ENCODE measurements at regions not wholly inside any gene's neighbourhood (a gene's known extent, or its start where the extent isn't known, plus 50 kb on each side); places are given as distances from the start of the nearest gene placed in this dataset.

DNA sequence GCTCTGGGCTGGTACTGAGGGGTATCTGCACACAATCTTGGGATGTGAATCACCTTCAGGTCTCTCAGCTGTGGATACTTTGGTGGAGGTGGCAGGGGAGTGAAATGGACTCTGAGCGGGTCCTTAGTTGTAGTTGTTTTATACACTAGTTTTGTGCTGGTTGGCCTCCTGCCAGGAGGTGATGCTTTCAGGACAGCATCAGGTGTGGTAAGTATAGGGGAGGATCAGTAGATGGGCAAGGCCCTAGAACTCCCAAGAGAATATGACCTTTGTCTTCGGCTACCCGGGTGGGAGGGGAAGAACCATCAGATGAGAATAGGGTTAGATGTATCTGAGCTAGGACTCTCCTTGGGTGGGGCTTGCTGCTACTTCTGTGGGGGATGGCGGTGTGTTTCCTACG lies 2284.3 kb upstream of the PCDH20 start:
- DNase-seq = no peak

GRCh38 chr13:63696055-63696454 lies 2280.4 kb upstream of the PCDH20 start:
- no peak for DNase-seq

DNA sequence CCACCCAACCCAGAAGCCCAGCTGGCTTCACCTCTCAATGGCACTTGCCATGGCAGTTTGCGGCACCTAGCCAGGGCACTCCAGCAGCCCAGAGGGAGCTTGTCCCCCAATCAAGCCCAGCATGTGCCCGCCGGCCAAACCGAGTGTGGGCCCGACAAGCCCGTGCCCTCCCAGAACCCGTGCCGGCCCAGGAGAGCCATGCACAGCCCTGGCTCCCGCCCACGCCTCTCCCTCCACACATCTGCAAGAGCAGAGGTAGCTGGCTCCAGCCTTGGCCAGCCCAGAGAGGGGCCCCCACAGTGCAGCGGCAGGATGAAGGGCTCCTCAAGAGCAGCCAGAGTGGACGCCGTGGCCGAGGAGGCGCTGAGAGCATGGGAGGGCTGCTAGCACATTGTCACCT lies 2278.0 kb upstream of the PCDH20 start:
- DNase-seq = no peak

DNA sequence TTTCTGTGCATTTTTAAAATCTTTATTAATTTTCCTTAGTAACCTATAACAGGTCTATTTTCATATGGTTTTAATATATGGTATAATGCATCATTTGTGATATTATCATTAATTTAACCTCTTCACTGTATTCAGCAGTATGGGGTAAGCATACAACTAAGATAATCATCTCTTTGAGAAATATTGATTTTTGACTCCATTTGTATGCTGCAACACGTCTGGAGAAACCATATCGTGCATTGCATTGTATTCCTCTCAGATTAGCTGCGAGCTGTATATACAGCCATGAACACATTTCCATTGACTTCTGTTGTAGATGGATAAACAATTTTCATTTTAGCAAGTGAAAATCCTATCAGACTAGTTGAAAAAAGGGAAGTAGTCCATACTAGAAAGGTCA lies 2275.8 kb upstream of the PCDH20 start:
- DNase-seq = no peak

- DNase-seq = no peak
These were observed 2275.0 kb upstream of the PCDH20 start for GRCh38 chr13:63690672-63691071.

DNA sequence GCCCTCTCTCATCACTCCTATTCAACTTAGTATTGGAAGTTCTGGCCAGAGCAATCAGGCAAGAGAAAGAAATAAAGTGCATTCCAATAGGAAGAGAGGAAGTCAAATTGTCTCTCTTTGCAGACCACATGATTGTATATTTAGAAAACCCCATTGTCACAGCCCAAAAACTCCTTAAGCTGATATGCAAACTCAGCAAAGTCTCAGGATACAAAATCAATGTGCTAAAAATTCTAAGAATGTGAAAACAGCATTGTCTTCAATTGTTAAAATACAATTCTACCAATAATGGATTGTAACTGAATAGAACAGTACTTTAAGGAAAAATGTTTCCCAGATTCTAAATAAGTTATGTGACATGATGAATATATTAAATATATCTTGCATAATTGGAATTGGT lies 2269.2 kb upstream of the PCDH20 start:
- DNase-seq = no peak

DNA sequence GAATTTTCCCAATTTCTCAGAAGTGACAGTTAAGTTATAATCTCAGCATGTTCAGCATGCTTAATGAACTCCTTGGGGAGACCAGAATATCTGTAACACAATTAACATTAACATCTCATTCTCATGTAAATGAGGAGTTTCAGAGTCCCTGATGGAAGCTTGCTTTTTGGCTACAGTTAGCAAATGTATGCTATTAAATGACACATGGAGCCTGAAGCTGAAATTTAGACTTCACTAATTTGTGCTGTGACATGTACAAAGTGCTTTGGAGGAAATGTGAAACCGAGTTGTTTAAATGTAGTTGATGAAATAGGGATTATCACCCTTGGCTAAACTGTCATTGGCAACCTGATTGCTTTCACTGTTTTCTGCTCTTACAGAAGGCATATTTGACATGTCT lies 2265.1 kb upstream of the PCDH20 start:
- DNase-seq = no peak

DNA sequence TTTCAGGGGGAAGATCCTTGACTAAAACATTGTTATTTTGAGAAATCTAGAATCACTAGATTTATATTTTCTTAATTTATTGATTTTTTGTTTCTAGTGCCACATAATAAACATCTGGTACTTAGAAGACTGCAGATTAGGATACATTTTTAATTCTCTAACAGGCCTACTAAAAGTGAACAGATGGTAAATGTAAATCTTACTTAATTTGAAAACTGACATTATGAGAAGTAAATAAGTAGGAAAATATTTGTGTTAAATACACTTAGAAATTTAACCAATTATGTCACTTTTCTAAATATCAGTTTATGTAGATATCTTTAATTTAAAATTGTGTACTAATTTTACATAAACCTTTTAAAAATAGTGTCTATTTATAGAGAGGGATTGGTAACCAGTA lies 2255.6 kb upstream of the PCDH20 start:
- DNase-seq = no peak

- no peak for DNase-seq
These were observed 2235.7 kb upstream of the PCDH20 start for GRCh38 chr13:63651394-63651793.

GRCh38 chr13:63643543-63643942 lies 2227.9 kb upstream of the PCDH20 start:
- DNase-seq = no peak

DNA sequence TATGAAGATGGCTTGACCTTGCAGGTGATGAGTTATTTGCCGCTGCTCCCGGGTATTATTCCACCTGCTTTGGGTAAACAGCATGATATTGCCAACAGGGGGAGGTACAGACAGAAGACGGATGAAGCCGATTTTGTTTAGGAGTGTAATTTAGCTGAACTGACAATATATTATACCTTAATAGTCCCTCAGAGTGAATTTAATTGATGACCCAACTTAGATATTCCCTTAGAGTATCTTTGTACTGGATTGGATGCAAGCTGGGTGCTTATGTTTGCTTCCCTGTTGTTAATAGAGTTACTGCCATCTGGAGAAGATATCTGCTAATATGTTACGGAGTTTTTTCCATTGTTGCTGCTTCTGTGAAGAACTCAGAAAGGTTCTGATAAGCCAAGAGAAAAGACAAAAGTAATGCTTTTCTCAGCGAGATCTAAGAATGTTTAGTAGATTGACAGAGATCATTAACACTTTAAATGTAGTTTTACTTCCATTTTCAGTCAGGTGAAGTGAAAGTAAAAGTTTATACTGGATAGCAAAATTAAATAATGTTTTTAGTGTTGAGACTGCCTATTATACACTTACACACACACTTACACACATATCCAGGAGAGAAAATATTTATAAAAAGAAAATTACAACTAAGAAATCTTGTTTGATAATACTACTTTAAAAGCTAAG lies 2220.8 kb upstream of the PCDH20 start:
- no peak for DNase-seq

- no peak for DNase-seq
These were observed 2216.7 kb upstream of the PCDH20 start for GRCh38 chr13:63632321-63632720.

- no peak for DNase-seq
These were observed 2215.4 kb upstream of the PCDH20 start for GRCh38 chr13:63631006-63631405.

DNA sequence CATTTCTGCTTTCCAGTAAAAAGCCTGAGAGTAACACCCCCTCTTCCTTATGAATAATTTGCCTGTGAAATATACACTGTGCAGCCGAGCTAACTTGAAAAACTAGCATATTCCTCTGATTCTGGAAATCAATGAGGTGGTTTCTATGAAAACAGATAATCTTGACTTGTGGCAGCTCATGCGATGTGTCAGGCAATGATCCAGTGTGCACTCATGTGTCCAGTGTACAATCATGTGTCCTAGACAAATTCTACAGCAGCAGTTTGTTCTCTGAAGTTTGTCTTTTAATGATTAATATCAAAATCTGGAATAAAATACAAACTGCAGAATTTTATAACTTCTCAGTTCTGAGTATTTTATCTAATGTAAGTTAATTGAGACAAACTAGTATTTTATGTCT lies 2213.9 kb upstream of the PCDH20 start:
- no peak for DNase-seq

- DNase-seq = no peak
These were observed 2212.7 kb upstream of the PCDH20 start for GRCh38 chr13:63628310-63628709.

- no peak for DNase-seq
These were observed 2210.2 kb upstream of the PCDH20 start for GRCh38 chr13:63625869-63626268.

GRCh38 chr13:63614874-63615612 lies 2199.4 kb upstream of the PCDH20 start:
- no peak for DNase-seq

GRCh38 chr13:63607153-63607552 lies 2191.5 kb upstream of the PCDH20 start:
- DNase-seq = no peak

DNA sequence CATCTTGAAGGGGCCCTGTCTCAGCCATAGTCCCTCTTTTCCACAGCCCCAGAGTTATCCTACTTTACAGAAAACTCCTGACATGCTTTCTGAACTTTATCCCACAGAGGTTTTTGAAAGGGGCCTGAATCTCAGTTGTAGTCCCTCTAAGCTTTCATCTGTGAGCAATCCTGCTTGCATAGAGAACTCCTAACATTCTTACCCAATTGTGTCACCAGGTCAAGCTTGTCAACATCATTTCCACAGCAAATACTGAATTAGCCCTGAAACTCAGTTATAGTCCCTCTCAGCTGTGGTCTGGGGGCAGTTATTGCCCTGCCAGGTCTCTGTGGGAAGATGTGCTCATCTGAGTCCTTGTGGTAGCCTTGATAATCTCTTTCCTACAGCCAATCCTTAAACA lies 2190.3 kb upstream of the PCDH20 start:
- DNase-seq = no peak

GRCh38 chr13:63605403-63605802 lies 2189.8 kb upstream of the PCDH20 start:
- no peak for DNase-seq

- no peak for DNase-seq
These were observed 2180.2 kb upstream of the PCDH20 start for GRCh38 chr13:63595811-63596210.

- DNase-seq = no peak
These were observed 2170.8 kb upstream of the PCDH20 start for GRCh38 chr13:63586467-63586866.

DNA sequence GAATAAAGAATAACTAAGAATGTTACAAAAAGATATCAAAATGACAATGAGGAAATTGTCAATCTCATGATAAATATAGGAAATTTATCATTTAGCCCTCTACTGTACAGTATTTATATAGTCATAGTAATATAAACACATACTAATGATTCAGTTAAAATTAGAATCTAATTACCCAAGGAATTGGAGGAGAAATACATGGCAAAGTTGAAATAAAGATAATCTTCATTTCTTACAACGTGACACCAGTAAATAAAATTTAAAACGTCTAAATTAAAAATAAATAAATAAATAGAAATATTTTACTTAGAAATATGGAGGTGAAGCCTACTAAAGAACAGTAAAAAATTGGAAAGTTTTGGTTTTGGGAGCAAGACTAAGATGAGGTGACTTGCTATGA lies 2163.1 kb upstream of the PCDH20 start:
- DNase-seq = no peak

- DNase-seq = no peak
These were observed 2151.4 kb upstream of the PCDH20 start for GRCh38 chr13:63567031-63567430.

- DNase-seq = no peak
These were observed 2138.5 kb upstream of the PCDH20 start for GRCh38 chr13:63554157-63554556.
